Adrenal gland (tissue), 9 donors: ENCODE measurements at regions not wholly inside any gene's neighbourhood (a gene's known extent, or its start where the extent isn't known, plus 50 kb on each side); places are given as distances from the start of the nearest gene placed in this dataset.
A peak's percentile ranks its signal among the peaks of the same experiment; 100 is the strongest.

Experiments used
- DNase-seq, 7 donors: peaks; one replicate each; pipeline ENCODE4 v3.0.0-alpha.2; 2019 to 2020
- H3K27ac ChIP-seq, 5 donors: fragments of 200-600 bp; sonication (generic) in 4 of 5; 1 replicate in 3 of 5; 2 replicates in 2 of 5; pipeline versions ENCODE4 v1.5.1 to v1.8.0; 2016 to 2020; ENCODE audit warnings: mild to moderate bottlenecking in 1 of 5
- H3K27me3 ChIP-seq: fragments of 200-600 bp; 2 replicates; pipeline ENCODE4 v1.8.0; 2021
- H3K36me3 ChIP-seq, 2 donors: fragments of 200-600 bp; replicated peaks in 1 of 2; 1 replicate in 1 of 2; 2 replicates in 1 of 2; pipeline versions ENCODE4 v1.5.1 to v1.8.0; 2018 to 2022
- H3K4me1 ChIP-seq, 2 donors: fragments of 200-600 bp; replicated peaks in 1 of 2; 1 replicate in 1 of 2; 2 replicates in 1 of 2; pipeline versions ENCODE4 v1.5.1 to v1.8.0; 2018 to 2021
- H3K4me3 ChIP-seq, 4 donors: fragments of 200-600 bp; sonication (generic) in 3 of 4; one replicate each; pipeline ENCODE4 v1.5.1; 2016 to 2018
- H3K9me3 ChIP-seq, 3 donors: fragments of 200-600 bp; sonication (generic) in 1 of 3; replicated peaks in 1 of 3; 1 replicate in 2 of 3; 2 replicates in 1 of 3; pipeline versions ENCODE4 v1.5.1 to v1.8.0; 2016 to 2021
- POLR2A ChIP-seq, 2 donors: fragments of 450-650 bp; IDR thresholded peaks; one replicate each; pipeline ENCODE4 v1.6.1; 2017; ENCODE audit warnings: antibody characterized with exemption in 2 of 2, mild to moderate bottlenecking in 2 of 2, moderate library complexity in 1 of 2
- WGBS, 4 donors: extraction: QIAGEN DNeasy Blood & Tissue Kit in 2 of 4; methylation state at CpG; one replicate each; pipeline versions ENCODE4 v1.1.5 to v1.1.7; 2013 to 2017; 5-methylcytosine and 5-hydroxymethylcytosine counted together
- intact Hi-C, 2 donors: fragments of 100-400 bp; cut with DNase I; formaldehyde crosslinking; loops; one replicate each; pipeline versions ENCODE4 v1.14.1 to v1.15.0; 2022 to 2023
- TF ChIP-seq, protein P1 (sequence below), 6 experiments: fragments of 450-650 bp in 4 of 6; fragments of 200-600 bp in 2 of 6; sonication (generic) in 1 of 6; IDR thresholded peaks; 1 replicate in 5 of 6; 2 replicates in 1 of 6; pipeline versions ENCODE4 v1.5.1 to v1.8.0; 2016 to 2021; ENCODE audit warnings: antibody characterized with exemption in 6 of 6, mild to moderate bottlenecking in 2 of 6, moderate library complexity in 1 of 6
- donor health status: healthy with polysubstance abuse.
- donor health status: Bipolar disorder and iron deficiency.
- donor health status: DM: yes; HTN: yes; CAD: no.
- donor health status: DM: no; HTN: no; CAD: no.
- donor health status: DM: no; HTN: no; CAD: no.

DNA sequence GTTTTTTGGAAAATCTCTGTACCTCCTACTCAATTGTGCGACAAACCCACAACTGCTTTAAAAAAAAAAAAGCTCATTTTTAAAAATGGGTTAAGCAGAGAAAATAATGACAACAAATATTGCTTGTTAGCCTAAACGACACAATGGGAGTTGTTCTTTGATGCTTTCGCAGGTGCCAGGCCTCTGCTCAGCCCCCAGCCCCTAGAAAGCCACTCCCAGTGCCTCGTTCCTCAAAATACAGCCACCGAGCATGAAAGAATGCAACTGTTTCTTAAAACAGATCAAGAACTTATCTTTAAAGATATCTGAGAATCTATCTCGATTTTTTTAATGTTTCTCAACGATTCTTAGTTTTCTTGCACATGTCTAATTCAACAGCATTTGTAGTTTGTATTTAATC lies 85.2 kb upstream of the PFKP start:
- H3K36me3 ChIP-seq, result no peaks in the 10 kb centered on the region
- no peaks in the 10 kb centered on the region for H3K9me3 ChIP-seq
- H3K4me1 ChIP-seq, result no peaks in the 10 kb centered on the region
- no peak overlapping the region for H3K4me3 ChIP-seq
- peaks cover 9% of the 10 kb centered on the region for H3K27me3 ChIP-seq
- intact Hi-C loops, result no loop called here
- WGBS, 4 donors, result 70 to 78% (median 76%) methylated on average over 7 of the region's 7 CpGs
- no peak for DNase-seq
- H3K27ac ChIP-seq, result no peak overlapping the region
- TF ChIP-seq, protein P1, sequence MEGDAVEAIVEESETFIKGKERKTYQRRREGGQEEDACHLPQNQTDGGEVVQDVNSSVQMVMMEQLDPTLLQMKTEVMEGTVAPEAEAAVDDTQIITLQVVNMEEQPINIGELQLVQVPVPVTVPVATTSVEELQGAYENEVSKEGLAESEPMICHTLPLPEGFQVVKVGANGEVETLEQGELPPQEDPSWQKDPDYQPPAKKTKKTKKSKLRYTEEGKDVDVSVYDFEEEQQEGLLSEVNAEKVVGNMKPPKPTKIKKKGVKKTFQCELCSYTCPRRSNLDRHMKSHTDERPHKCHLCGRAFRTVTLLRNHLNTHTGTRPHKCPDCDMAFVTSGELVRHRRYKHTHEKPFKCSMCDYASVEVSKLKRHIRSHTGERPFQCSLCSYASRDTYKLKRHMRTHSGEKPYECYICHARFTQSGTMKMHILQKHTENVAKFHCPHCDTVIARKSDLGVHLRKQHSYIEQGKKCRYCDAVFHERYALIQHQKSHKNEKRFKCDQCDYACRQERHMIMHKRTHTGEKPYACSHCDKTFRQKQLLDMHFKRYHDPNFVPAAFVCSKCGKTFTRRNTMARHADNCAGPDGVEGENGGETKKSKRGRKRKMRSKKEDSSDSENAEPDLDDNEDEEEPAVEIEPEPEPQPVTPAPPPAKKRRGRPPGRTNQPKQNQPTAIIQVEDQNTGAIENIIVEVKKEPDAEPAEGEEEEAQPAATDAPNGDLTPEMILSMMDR (IDR thresholded peaks at IDR 0.05), result no peak
- TF ChIP-seq POLR2A (IDR thresholded peaks at IDR 0.05), result no peak

DNA sequence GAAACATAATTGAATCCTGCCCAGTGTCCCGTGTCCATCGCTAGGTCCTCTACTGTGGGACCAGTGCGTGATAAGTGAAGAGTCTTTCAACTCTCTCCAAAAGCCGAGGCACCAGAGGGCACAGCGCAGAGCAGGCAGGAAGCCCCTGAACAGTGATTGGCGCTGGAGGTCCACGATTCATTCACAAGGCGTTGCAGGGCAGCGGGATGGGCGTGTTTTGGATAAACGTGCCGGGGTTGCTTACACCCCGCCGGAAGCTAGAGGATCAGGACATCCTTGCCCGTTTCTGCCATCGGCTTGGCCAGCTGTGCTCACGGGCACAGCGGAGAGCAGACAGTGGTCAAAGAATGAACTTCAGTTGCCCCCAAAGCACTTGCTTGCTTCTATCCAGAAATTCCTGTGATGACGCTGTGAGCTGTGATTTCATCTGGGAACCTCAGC lies 86.0 kb upstream of the PFKP start:
- Histone ChIP-seq H3K27me3 (peaks cover 7% of the 10 kb centered on the region), H3K4me1 (no peaks in the 10 kb centered on the region), H3K27ac (no peak overlapping the region), H3K4me3 (no peak overlapping the region), H3K9me3 (no peaks in the 10 kb centered on the region), H3K36me3 (no peaks in the 10 kb centered on the region)
- no peak for TF ChIP-seq POLR2A (IDR thresholded peaks at IDR 0.05)
- TF ChIP-seq, protein P1 (IDR thresholded peaks at IDR 0.05), result no peak
- 83 to 88% (median 85%) methylated on average over 18 to 19 of the region's 19 CpGs for WGBS, 4 donors
- DNase-seq, result no peak
- intact Hi-C loops, result no loop called here

DNA sequence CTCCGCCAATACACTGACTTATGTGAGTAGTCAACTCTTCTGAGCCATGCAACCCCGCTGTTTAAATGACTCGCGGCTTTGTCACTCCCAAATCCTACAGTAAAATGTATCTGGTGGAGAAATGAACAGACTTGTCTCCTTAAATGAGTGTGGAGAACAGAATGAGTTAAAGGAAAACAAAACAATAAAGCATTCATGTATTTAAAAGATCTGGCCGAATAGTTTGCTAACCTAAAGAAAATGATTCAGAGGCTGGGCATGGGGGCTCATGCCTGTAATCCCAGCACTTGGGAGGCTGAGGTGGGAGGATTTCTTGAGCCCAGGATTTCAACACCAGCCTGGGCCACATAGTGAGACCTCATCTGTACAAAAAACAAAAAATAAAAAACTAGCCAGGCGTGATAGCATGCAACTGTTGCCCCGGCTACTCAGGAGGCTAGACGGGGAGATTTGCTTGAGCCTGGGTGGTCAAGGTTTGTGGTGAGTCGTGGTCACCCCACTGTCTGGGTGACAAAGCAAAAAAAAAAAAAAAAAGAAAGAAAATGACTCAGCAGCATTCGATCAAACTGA lies 86.5 kb upstream of the PFKP start:
- H3K36me3 ChIP-seq, result no peaks in the 10 kb centered on the region
- no peaks in the 10 kb centered on the region for H3K9me3 ChIP-seq
- H3K4me1 ChIP-seq, result no peaks in the 10 kb centered on the region
- WGBS, 4 donors, result 69 to 78% (median 73%) methylated on average over 10 of the region's 10 CpGs
- peaks cover 2% of the 10 kb centered on the region for H3K27me3 ChIP-seq
- no peak for TF ChIP-seq POLR2A (IDR thresholded peaks at IDR 0.05)
- DNase-seq, result no peak
- no peak overlapping the region for H3K4me3 ChIP-seq
- intact Hi-C loops, result no loop called here
- no peak overlapping the region for H3K27ac ChIP-seq

DNA sequence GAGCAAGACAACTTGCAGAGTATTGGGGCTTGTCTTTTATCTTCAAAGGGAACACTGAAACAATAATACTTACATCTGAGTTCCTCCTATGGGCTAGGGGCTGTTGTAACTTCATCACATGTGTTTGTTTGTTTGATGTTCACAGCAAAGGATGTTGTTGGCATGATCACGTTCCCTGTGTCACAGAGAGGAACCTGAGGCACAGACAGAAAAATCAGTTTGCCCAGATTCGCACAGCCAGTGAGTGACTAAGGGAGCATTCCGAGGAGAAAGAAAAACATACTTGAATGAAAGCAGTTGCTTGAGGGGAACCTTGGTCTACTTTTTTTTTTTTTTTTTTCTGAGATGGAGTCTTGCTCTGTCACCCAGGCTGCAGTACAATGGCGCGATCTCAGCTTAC lies 87.2 kb upstream of the PFKP start:
- H3K27me3 ChIP-seq, result no peaks in the 10 kb centered on the region
- WGBS, 4 donors, result 72 to 86% (median 79%) methylated on average over 5 of the region's 5 CpGs
- no peak overlapping the region for H3K27ac ChIP-seq
- no peaks in the 10 kb centered on the region for H3K4me1 ChIP-seq
- intact Hi-C loops, result no loop called here
- no peak for DNase-seq
- no peak overlapping the region for H3K4me3 ChIP-seq
- H3K9me3 ChIP-seq, result no peaks in the 10 kb centered on the region
- TF ChIP-seq, protein P1 (IDR thresholded peaks at IDR 0.05), result no peak
- TF ChIP-seq POLR2A (IDR thresholded peaks at IDR 0.05), result no peak
- no peaks in the 10 kb centered on the region for H3K36me3 ChIP-seq

DNA sequence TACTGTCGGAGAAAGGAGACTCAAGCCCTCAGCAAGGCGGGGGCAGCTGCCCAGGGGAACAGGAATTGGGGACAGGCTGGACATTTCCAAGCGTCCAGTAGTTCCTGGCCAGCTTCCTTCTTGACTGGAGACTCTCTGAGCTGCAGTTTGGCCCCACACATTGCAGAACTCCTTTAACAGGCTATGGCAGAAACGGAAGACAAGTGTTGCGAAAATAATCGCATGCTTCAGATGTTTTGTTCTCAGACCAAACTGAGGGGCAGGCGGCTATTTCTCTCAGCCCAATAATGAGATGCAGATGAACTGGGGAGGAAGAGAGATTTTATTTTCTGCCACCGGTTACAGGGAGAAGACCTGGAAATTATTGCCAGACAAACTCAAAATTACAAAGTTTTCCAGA lies 88.0 kb upstream of the PFKP start:
- no peaks in the 10 kb centered on the region for H3K4me1 ChIP-seq
- intact Hi-C loops, result no loop called here
- no peak for TF ChIP-seq POLR2A (IDR thresholded peaks at IDR 0.05)
- TF ChIP-seq, protein P1 (IDR thresholded peaks at IDR 0.05), result no peak
- H3K27me3 ChIP-seq, result no peaks in the 10 kb centered on the region
- H3K9me3 ChIP-seq, result no peaks in the 10 kb centered on the region
- H3K36me3 ChIP-seq, result no peaks in the 10 kb centered on the region
- H3K4me3 ChIP-seq, result no peak overlapping the region
- 56 to 76% (median 66%) methylated on average over 8 of the region's 8 CpGs for WGBS, 4 donors
- DNase-seq, result peak in 2 of 7 donors; percentile 19 to 21
- no peak overlapping the region for H3K27ac ChIP-seq
